ENCODE measurements at regions not wholly inside any gene's neighbourhood (a gene's known extent, or its start where the extent isn't known, plus 50 kb on each side); places are given as distances from the start of the nearest gene placed in this dataset.

- Histone ChIP-seq H3K4me3 (replicated peaks; ENCODE audit: low read depth, low read length) (no peak overlapping the region), H3K27me3 (replicated peaks; ENCODE audit: control insufficient read depth, insufficient read depth, low read length) (no peaks in the 10 kb centered on the region)
- TF ChIP-seq, protein P1, sequence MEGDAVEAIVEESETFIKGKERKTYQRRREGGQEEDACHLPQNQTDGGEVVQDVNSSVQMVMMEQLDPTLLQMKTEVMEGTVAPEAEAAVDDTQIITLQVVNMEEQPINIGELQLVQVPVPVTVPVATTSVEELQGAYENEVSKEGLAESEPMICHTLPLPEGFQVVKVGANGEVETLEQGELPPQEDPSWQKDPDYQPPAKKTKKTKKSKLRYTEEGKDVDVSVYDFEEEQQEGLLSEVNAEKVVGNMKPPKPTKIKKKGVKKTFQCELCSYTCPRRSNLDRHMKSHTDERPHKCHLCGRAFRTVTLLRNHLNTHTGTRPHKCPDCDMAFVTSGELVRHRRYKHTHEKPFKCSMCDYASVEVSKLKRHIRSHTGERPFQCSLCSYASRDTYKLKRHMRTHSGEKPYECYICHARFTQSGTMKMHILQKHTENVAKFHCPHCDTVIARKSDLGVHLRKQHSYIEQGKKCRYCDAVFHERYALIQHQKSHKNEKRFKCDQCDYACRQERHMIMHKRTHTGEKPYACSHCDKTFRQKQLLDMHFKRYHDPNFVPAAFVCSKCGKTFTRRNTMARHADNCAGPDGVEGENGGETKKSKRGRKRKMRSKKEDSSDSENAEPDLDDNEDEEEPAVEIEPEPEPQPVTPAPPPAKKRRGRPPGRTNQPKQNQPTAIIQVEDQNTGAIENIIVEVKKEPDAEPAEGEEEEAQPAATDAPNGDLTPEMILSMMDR (IDR thresholded peaks at IDR 0.05; ENCODE audit: insufficient read depth, low read length, poor library complexity, severe bottlenecking): no peak
Observed at GRCh38 chr1:232105561-232105960, 479.0 kb downstream of the DISC1 start.

DNA sequence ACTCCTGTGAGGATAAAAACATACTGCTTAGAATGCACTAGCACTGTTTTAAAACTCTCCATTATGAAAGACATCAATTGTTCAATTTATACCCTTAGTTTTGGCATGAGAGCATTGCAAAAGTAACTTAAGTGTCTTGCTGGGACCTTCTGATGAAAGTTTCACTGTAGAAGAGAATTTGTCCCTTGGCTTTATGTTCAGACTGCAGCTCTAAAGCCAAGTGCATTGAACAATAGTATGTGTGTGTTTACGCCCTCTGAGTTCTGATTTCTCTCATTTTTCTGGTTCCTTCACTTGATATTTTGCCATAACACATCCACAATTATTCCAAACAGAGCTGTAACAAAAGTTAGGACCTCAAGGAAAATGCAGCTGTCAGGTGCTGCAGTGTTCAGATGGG, 474.6 kb downstream of the DISC1 start:
- Histone ChIP-seq H3K27me3 (replicated peaks; ENCODE audit: control insufficient read depth, insufficient read depth, low read length) (no peaks in the 10 kb centered on the region), H3K4me3 (replicated peaks; ENCODE audit: low read depth, low read length) (no peak overlapping the region), H3K36me3 (ENCODE audit: control insufficient read depth, insufficient read depth, low read length) (no peaks in the 10 kb centered on the region)
- TF ChIP-seq, protein P1 (IDR thresholded peaks at IDR 0.05; ENCODE audit: insufficient read depth, low read length, poor library complexity, severe bottlenecking): no peak
- DNase-seq (ENCODE audit: extremely low read depth, insufficient read length): no peak

More at GRCh38 chr1:232105561-232105960, 479.0 kb downstream of the DISC1 start:
- H3K36me3 ChIP-seq (ENCODE audit: control insufficient read depth, insufficient read depth, low read length): no peaks in the 10 kb centered on the region
- DNase-seq (ENCODE audit: extremely low read depth, insufficient read length): no peak

- TF ChIP-seq, protein P1 (IDR thresholded peaks at IDR 0.05; ENCODE audit: insufficient read depth, low read length, poor library complexity, severe bottlenecking): no peak
- no peaks in the 10 kb centered on the region for H3K36me3 ChIP-seq (ENCODE audit: control insufficient read depth, insufficient read depth, low read length)
- H3K27me3 ChIP-seq (replicated peaks; ENCODE audit: control insufficient read depth, insufficient read depth, low read length): no peaks in the 10 kb centered on the region
- no peak overlapping the region for H3K4me3 ChIP-seq (replicated peaks; ENCODE audit: low read depth, low read length)
- no peak for DNase-seq (ENCODE audit: extremely low read depth, insufficient read length)
Observed at GRCh38 chr1:232096751-232097150, 470.2 kb downstream of the DISC1 start.

Data from GM06990 (cell line).